ENCODE measurements at regions not wholly inside any gene's neighbourhood (a gene's known extent, or its start where the extent isn't known, plus 50 kb on each side); places are given as distances from the start of the nearest gene placed in this dataset.

GRCh38 chr5:15215056-15215455 is 284.9 kb upstream of the FBXL7 start:
- DNase-seq (ENCODE audit: low spot score) (no peak), ATAC-seq (no peak)

- DNase-seq (ENCODE audit: low spot score) (no peak), ATAC-seq (no peak)
Measured at GRCh38 chr5:15214010-15214409, 286.0 kb upstream of the FBXL7 start.

- DNase-seq (ENCODE audit: low spot score), result no peak
- ATAC-seq, result no peak
Measured at GRCh38 chr5:15209053-15209762, 290.8 kb upstream of the FBXL7 start.

GRCh38 chr5:15206133-15206532 is 293.8 kb upstream of the FBXL7 start:
- no peak for DNase-seq (ENCODE audit: low spot score)
- ATAC-seq, result no peak

- DNase-seq (ENCODE audit: low spot score), result no peak
- ATAC-seq, result no peak
Measured at GRCh38 chr5:15203376-15203775, 296.6 kb upstream of the FBXL7 start.

GRCh38 chr5:15191012-15191411 is 309.0 kb upstream of the FBXL7 start:
- ATAC-seq (no peak), DNase-seq (ENCODE audit: low spot score) (no peak)

- no peak for DNase-seq (ENCODE audit: low spot score)
- no peak for ATAC-seq
Measured at GRCh38 chr5:15183520-15183919, 311.9 kb upstream of the ANKH start.

- DNase-seq (ENCODE audit: low spot score) (no peak), ATAC-seq (no peak)
Measured at GRCh38 chr5:15170173-15170572, 298.6 kb upstream of the ANKH start.

- DNase-seq (ENCODE audit: low spot score) (no peak), ATAC-seq (no peak)
Measured at GRCh38 chr5:15168358-15168757, 296.8 kb upstream of the ANKH start.

- ATAC-seq, result no peak
- DNase-seq (ENCODE audit: low spot score), result no peak
Measured at GRCh38 chr5:15160091-15160490, 288.5 kb upstream of the ANKH start.

- no peak for DNase-seq (ENCODE audit: low spot score)
- ATAC-seq, result no peak
Measured at GRCh38 chr5:15159606-15160005, 288.0 kb upstream of the ANKH start.

- DNase-seq (ENCODE audit: low spot score) (no peak), ATAC-seq (no peak)
Measured at GRCh38 chr5:15142458-15142857, 270.9 kb upstream of the ANKH start.

- DNase-seq (ENCODE audit: low spot score) (no peak), ATAC-seq (no peak)
Measured at GRCh38 chr5:15137414-15137813, 265.8 kb upstream of the ANKH start.

GRCh38 chr5:15135661-15136060 is 264.1 kb upstream of the ANKH start:
- DNase-seq (ENCODE audit: low spot score), result no peak
- ATAC-seq, result no peak

- no peak for ATAC-seq
- DNase-seq (ENCODE audit: low spot score), result no peak
Measured at GRCh38 chr5:15133456-15133965, 261.9 kb upstream of the ANKH start.

GRCh38 chr5:15132816-15133405 is 261.3 kb upstream of the ANKH start:
- ATAC-seq, result no peak

GRCh38 chr5:15131909-15132308 is 260.3 kb upstream of the ANKH start:
- no peak for ATAC-seq
- DNase-seq (ENCODE audit: low spot score), result no peak

More at GRCh38 chr5:15132816-15133405, 261.3 kb upstream of the ANKH start:
- no peak for DNase-seq (ENCODE audit: low spot score)

GRCh38 chr5:15124871-15125568 is 253.4 kb upstream of the ANKH start:
- no peak for ATAC-seq
- DNase-seq (ENCODE audit: low spot score), result no peak

- ATAC-seq (no peak), DNase-seq (ENCODE audit: low spot score) (no peak)
Measured at GRCh38 chr5:15124461-15124860, 252.9 kb upstream of the ANKH start.

- DNase-seq (ENCODE audit: low spot score) (no peak), ATAC-seq (no peak)
Measured at GRCh38 chr5:15117688-15118087, 246.1 kb upstream of the ANKH start.

GRCh38 chr5:15116996-15117395 is 245.4 kb upstream of the ANKH start:
- ATAC-seq (no peak), DNase-seq (ENCODE audit: low spot score) (no peak)
